ENCODE measurements at regions not wholly inside any gene's neighbourhood (a gene's known extent, or its start where the extent isn't known, plus 50 kb on each side); places are given as distances from the start of the nearest gene placed in this dataset.

GRCh38 chr2:126995621-126996377, 97.1 kb downstream of the TEX51 start:
- Histone ChIP-seq H3K9ac (replicated peaks; ENCODE audit: extremely low read depth, insufficient read depth, low read length) (no peak overlapping the region), H3K4me1 (ENCODE audit: control insufficient read depth, extremely low read depth, insufficient read depth, low read length) (no peaks in the 10 kb centered on the region), H3K9me1 (replicated peaks; ENCODE audit: control insufficient read depth, extremely low read depth, insufficient read depth, low read length) (no peaks in the 10 kb centered on the region), H3K27me3 (ENCODE audit: control insufficient read depth in 2 of 2, insufficient read depth in 2 of 2, low read length in 2 of 2) (peaks cover 0 to 2% of the 10 kb centered on the region in 2 experiments), H2AFZ (ENCODE audit: low read depth, low read length) (no peak overlapping the region), H3K4me3 (replicated peaks in 1 of 3; ENCODE audit: insufficient read depth in 1 of 3, low read depth in 1 of 3, low read length in 3 of 3) (no peak overlapping the region), H4K20me1 (replicated peaks; ENCODE audit: control insufficient read depth, extremely low read depth, insufficient read depth, low read length) (no peaks in the 10 kb centered on the region), H3K36me3 (ENCODE audit: control insufficient read depth in 2 of 2, extremely low read depth in 1 of 2, insufficient read depth in 2 of 2, low read length in 2 of 2) (no peaks in the 10 kb centered on the region), H3K79me2 (ENCODE audit: control insufficient read depth, insufficient read depth, low read length) (no peaks in the 10 kb centered on the region), H3K4me2 (ENCODE audit: insufficient read depth, low read length) (no peak overlapping the region), H3K9me3 (replicated peaks; ENCODE audit: control insufficient read depth, insufficient read depth, low read length) (no peaks in the 10 kb centered on the region), H3K27ac (ENCODE audit: insufficient read depth, low read depth, low read length) (no peak overlapping the region)
- POLR2A ChIA-PET: no interaction called here
- no peak for TF ChIP-seq FOS (IDR thresholded peaks at IDR 0.05; ENCODE audit: borderline replicate concordance, insufficient read depth, low read length)
- TF ChIP-seq EZH2 (IDR thresholded peaks at IDR 0.05; ENCODE audit: borderline replicate concordance, low read depth, low read length, severe bottlenecking): no peak
- no peak for TF ChIP-seq GATA2 (IDR thresholded peaks at IDR 0.05; ENCODE audit: insufficient read depth, insufficient read length, low read depth, low read length)
- no peak for TF ChIP-seq POLR2A (IDR thresholded peaks at IDR 0.05; ENCODE audit: low read depth, low read length)
- no peak for TF ChIP-seq POLR2AphosphoS5 (IDR thresholded peaks at IDR 0.05; ENCODE audit: insufficient read depth, low read depth, low read length)
- TF ChIP-seq JUN (IDR thresholded peaks at IDR 0.05; ENCODE audit: borderline replicate concordance, insufficient read depth, insufficient read length, low read depth): no peak
- DNase-seq (ENCODE audit: low read depth, low spot score) (no peak), FAIRE-seq (no peak)
- intact Hi-C loops (cut with micrococcal nuclease) (no loop called here), dilution Hi-C loops (cut with MboI; ENCODE audit: extremely low pct_ligation_motif_present, low sequenced_read_pairs) (no loop called here)
- CTCF ChIA-PET: interaction anchor here (0.8 to 1.2 kb wide), 2 partner anchors 24 to 1560 kb away, joined by 3 read pairs; no protein-coding TSS in a partner anchor
- BruUV-seq (replicated peaks): no TSS peak

GRCh38 chr2:126996378-126996699, 97.6 kb downstream of the TEX51 start:
- Histone ChIP-seq H3K9me1 (replicated peaks; ENCODE audit: control insufficient read depth, extremely low read depth, insufficient read depth, low read length) (no peaks in the 10 kb centered on the region), H3K9me3 (replicated peaks; ENCODE audit: control insufficient read depth, insufficient read depth, low read length) (no peaks in the 10 kb centered on the region), H3K4me3 (replicated peaks in 1 of 3; ENCODE audit: insufficient read depth in 1 of 3, low read depth in 1 of 3, low read length in 3 of 3) (no peak overlapping the region), H3K9ac (replicated peaks; ENCODE audit: extremely low read depth, insufficient read depth, low read length) (no peak overlapping the region), H3K79me2 (ENCODE audit: control insufficient read depth, insufficient read depth, low read length) (no peaks in the 10 kb centered on the region), H3K27me3 (ENCODE audit: control insufficient read depth in 2 of 2, insufficient read depth in 2 of 2, low read length in 2 of 2) (peaks cover 0 to 2% of the 10 kb centered on the region in 2 experiments), H3K4me1 (ENCODE audit: control insufficient read depth, extremely low read depth, insufficient read depth, low read length) (no peaks in the 10 kb centered on the region), H3K36me3 (ENCODE audit: control insufficient read depth in 2 of 2, extremely low read depth in 1 of 2, insufficient read depth in 2 of 2, low read length in 2 of 2) (no peaks in the 10 kb centered on the region), H2AFZ (ENCODE audit: low read depth, low read length) (no peak overlapping the region), H3K4me2 (ENCODE audit: insufficient read depth, low read length) (no peak overlapping the region), H3K27ac (ENCODE audit: insufficient read depth, low read depth, low read length) (no peak overlapping the region), H4K20me1 (replicated peaks; ENCODE audit: control insufficient read depth, extremely low read depth, insufficient read depth, low read length) (no peaks in the 10 kb centered on the region)
- intact Hi-C loops (cut with micrococcal nuclease): no loop called here
- POLR2A ChIA-PET: no interaction called here
- DNase-seq (ENCODE audit: low read depth, low spot score) (no peak), FAIRE-seq (no peak)
- dilution Hi-C loops (cut with MboI; ENCODE audit: extremely low pct_ligation_motif_present, low sequenced_read_pairs): no loop called here
- TF ChIP-seq MAX (IDR thresholded peaks at IDR 0.05; ENCODE audit: insufficient read depth, insufficient read length) (no peak), GATA2 (IDR thresholded peaks at IDR 0.05; ENCODE audit: insufficient read depth, insufficient read length, low read depth, low read length) (no peak), POLR2AphosphoS5 (IDR thresholded peaks at IDR 0.05; ENCODE audit: insufficient read depth, low read depth, low read length) (no peak), POLR2A (IDR thresholded peaks at IDR 0.05; ENCODE audit: low read depth, low read length) (no peak), EZH2 (IDR thresholded peaks at IDR 0.05; ENCODE audit: borderline replicate concordance, low read depth, low read length, severe bottlenecking) (no peak), MYC (IDR thresholded peaks at IDR 0.05; ENCODE audit: low read depth, low read length) (no peak), FOS (IDR thresholded peaks at IDR 0.05; ENCODE audit: borderline replicate concordance, insufficient read depth, low read length) (no peak), CTCF (IDR thresholded peaks at IDR 0.05; ENCODE audit: extremely low read depth in 1 of 2, insufficient read depth in 1 of 2, low read depth in 1 of 2, low read length in 2 of 2) (no peak), JUN (IDR thresholded peaks at IDR 0.05; ENCODE audit: borderline replicate concordance, insufficient read depth, insufficient read length, low read depth) (no peak)
- CTCF ChIA-PET: no interaction called here
- no TSS peak for BruUV-seq (replicated peaks)
